Astrocyte (in vitro differentiated cells and primary cell): ENCODE measurements at regions not wholly inside any gene's neighbourhood (a gene's known extent, or its start where the extent isn't known, plus 50 kb on each side); places are given as distances from the start of the nearest gene placed in this dataset.

Experiments
- CTCF ChIP-seq: IDR thresholded peaks from 2 replicates; pipeline ENCODE4 v1.5.1; 2011; ENCODE audit warnings: low read depth, mild to moderate bottlenecking, inconsistent platforms, low read length, moderate library complexity; ENCODE audit not compliant: insufficient read depth
- EZH2 ChIP-seq: IDR thresholded peaks from 2 replicates; pipeline ENCODE4 v1.6.1; 2012; ENCODE audit warnings: mild to moderate bottlenecking, low read length, inconsistent platforms; ENCODE audit not compliant: insufficient read depth

GRCh38 chr14:42145766-42146165 lies 539.1 kb downstream of the LRFN5 start:
- TF ChIP-seq CTCF (no peak), EZH2 (no peak)
